ENCODE measurements at regions not wholly inside any gene's neighbourhood (a gene's known extent, or its start where the extent isn't known, plus 50 kb on each side); places are given as distances from the start of the nearest gene placed in this dataset.

GRCh38 chr12:107951024-107951423, 176.5 kb downstream of the ASCL4 start:
- TF ChIP-seq CTCF (IDR thresholded peaks at IDR 0.05), result no peak
- TF ChIP-seq POLR2A (IDR thresholded peaks at IDR 0.05), result no peak
- no peak for TF ChIP-seq EP300 (IDR thresholded peaks at IDR 0.05)

Measured in ovary (tissue), 3 donors.